ENCODE measurements at regions not wholly inside any gene's neighbourhood (a gene's known extent, or its start where the extent isn't known, plus 50 kb on each side); places are given as distances from the start of the nearest gene placed in this dataset.

GRCh38 chr16:55221836-55222235, 102.2 kb upstream of the IRX6 start:
- TF ChIP-seq CTCF (IDR thresholded peaks at IDR 0.05) = no peak
- TF ChIP-seq POLR2A (IDR thresholded peaks at IDR 0.05) = no peak

Data from Peyer's patch (tissue), 4 donors.